GM23248 (cell line): ENCODE measurements at regions not wholly inside any gene's neighbourhood (a gene's known extent, or its start where the extent isn't known, plus 50 kb on each side); places are given as distances from the start of the nearest gene placed in this dataset.

Source experiments
- EZH2 ChIP-seq: fragments of 200-600 bp; sonication (generic); IDR thresholded peaks from 2 replicates; pipeline ENCODE4 v1.6.1; 2018; ENCODE audit warnings: antibody characterized with exemption, mild to moderate bottlenecking; ENCODE audit not compliant: insufficient read depth, poor library complexity, severe bottlenecking
- EZH2phosphoT487 ChIP-seq: fragments of 200-600 bp; sonication (generic); IDR thresholded peaks from 2 replicates; pipeline ENCODE4 v1.6.1; 2018; ENCODE audit warnings: antibody characterized with exemption, moderate library complexity, mild to moderate bottlenecking, low read depth; ENCODE audit not compliant: insufficient read depth

DNA sequence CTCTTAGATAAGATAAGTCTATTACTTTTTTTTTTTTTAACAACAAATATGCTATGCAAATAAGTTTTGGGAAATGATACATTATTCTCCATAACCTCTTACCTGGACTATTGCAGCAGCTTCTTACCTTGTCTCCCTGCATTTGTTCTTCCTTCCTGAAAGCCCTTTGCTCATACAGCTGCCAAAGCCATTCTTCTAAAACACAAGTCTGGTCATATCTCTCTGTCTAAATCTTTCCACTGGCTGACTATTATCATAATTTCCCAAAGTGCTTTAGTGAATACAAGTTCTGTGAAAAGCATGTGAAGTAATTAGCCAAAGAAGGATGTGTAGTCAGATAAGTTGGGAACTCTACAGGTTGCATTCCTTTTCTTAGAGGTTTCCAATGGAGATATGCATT, 115.4 kb upstream of the CNTLN start:
- TF ChIP-seq EZH2, result no peak
- no peak for TF ChIP-seq EZH2phosphoT487
